ENCODE measurements at regions not wholly inside any gene's neighbourhood (a gene's known extent, or its start where the extent isn't known, plus 50 kb on each side); places are given as distances from the start of the nearest gene placed in this dataset.

- TF ChIP-seq SUZ12 (IDR thresholded peaks at IDR 0.05; ENCODE audit: extremely low read depth, insufficient read depth, insufficient read length) (no peak), ZNF274 (IDR thresholded peaks at IDR 0.05; ENCODE audit: low read depth, low read length) (no peak)
These were observed 584.3 kb upstream of the PIK3C3 start for GRCh38 chr18:41370740-41371139.

Measured in NT2/D1 (cell line).